Neuron (in vitro differentiated cells): ENCODE measurements at regions not wholly inside any gene's neighbourhood (a gene's known extent, or its start where the extent isn't known, plus 50 kb on each side); places are given as distances from the start of the nearest gene placed in this dataset.

Experiments used
- H2AFZ ChIP-seq: one replicate; pipeline ENCODE4 v1.6.1; 2013; ENCODE audit warnings: low read depth, mild to moderate bottlenecking, inconsistent platforms, low read length, moderate library complexity
- H3K27me3 ChIP-seq: one replicate; pipeline ENCODE4 v1.6.1; 2013; ENCODE audit warnings: low read length; ENCODE audit not compliant: insufficient read depth
- H3K36me3 ChIP-seq: one replicate; pipeline ENCODE4 v1.6.1; 2013; ENCODE audit warnings: low read length; ENCODE audit not compliant: insufficient read depth
- H3K4me1 ChIP-seq: one replicate; pipeline ENCODE4 v1.6.1; 2013; ENCODE audit warnings: low read length; ENCODE audit not compliant: insufficient read depth
- H3K4me3 ChIP-seq: 2 replicates; pipeline ENCODE4 v1.5.1; 2013; ENCODE audit warnings: mild to moderate bottlenecking, low read length, moderate library complexity
- H3K9me3 ChIP-seq: one replicate; pipeline ENCODE4 v1.6.1; 2013; ENCODE audit warnings: low read length

DNA sequence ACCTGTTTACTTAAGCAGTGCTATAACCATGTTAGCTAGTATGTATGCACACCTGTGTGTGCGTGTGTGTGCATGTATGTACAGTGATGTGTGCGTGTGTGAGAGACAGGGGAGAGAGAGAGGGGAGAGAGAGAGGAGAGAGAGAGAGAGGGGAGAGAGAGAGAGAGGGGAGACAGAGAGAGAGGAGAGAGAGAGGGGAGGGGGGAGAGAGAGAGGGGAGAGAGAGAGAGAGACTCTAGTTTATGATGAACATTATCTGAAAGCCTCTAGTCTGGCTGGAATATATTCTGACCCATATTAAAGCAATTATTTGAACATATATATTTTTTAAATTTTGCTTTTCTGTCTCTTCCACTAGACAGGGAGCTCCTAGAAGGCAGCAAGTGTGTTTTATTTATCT, 117.5 kb upstream of the CPEB4 start:
- H2AFZ ChIP-seq: no peak overlapping the region

DNA sequence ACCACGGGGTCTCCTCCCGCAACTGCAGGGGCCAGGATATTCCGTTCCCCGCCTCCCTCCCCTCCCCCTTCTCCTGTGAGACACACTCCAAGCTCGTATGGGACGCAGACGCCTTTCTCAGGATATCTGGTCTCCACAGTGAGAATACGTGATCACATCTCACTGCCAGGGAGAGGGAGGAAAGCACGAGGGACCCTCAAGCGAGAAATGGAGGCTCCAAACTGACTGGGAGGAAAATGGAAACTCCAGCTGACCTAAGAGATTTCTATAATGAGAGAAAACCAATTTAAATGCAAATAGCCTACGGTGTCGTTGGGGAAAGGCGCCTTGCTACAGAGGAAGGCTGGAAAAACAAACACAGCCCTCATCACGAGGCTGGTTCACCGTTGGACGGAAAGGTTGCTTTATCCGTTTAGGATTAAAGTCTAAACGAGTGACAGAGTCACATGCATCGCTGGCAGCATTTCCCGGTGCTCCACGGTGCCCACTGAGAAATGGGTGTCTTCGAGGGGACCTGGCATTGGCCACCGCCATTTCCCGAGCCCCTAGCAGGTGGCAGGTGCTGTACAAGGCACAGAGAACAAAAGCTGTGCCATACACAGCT, 116.9 kb upstream of the CPEB4 start:
- Histone ChIP-seq H3K36me3 (no peaks in the 10 kb centered on the region), H3K4me3 (no peak overlapping the region), H3K27me3 (no peaks in the 10 kb centered on the region), H3K4me1 (peaks cover 6% of the 10 kb centered on the region), H2AFZ (no peak overlapping the region), H3K9me3 (no peaks in the 10 kb centered on the region)

More for the DNA sequence above, 117.5 kb upstream of the CPEB4 start:
- Histone ChIP-seq H3K27me3 (no peaks in the 10 kb centered on the region), H3K36me3 (no peaks in the 10 kb centered on the region), H3K4me3 (no peak overlapping the region), H3K9me3 (no peaks in the 10 kb centered on the region), H3K4me1 (peaks cover 8% of the 10 kb centered on the region)

DNA sequence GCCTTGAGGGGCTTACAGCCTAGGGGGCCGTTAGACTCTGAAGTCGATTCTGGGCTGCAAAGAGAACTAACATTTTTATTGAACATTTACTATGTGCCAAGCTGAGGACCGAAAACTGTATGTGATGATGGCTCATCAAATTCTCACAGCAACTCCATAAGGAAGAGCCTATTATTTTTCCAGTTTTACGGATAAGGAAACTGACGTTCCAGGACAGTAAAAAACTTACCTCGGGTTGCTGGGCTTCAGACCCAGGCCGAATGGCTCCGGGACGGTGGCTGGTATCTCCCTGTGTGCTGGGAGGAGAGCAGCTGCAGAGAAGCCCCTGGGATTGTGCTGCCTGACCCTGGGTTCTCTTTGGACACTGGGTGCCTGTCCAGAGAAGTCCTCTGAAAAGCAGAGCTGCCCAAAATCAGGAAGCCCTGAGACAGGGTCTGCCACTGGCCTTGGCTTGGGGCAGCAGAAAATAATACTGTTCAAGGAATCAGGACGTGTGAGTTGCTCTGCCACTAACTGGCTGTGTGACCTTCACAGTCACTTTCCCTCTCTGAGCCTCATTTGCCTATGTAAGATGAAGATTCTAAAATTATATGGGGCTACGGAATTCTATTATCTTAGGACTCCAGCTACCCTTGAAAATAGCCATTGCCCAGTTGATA, 116.3 kb upstream of the CPEB4 start:
- H3K36me3 ChIP-seq: no peaks in the 10 kb centered on the region
- no peak overlapping the region for H3K4me3 ChIP-seq
- peaks cover 10% of the 10 kb centered on the region for H3K4me1 ChIP-seq
- no peaks in the 10 kb centered on the region for H3K9me3 ChIP-seq
- H2AFZ ChIP-seq: no peak overlapping the region
- H3K27me3 ChIP-seq: no peaks in the 10 kb centered on the region

DNA sequence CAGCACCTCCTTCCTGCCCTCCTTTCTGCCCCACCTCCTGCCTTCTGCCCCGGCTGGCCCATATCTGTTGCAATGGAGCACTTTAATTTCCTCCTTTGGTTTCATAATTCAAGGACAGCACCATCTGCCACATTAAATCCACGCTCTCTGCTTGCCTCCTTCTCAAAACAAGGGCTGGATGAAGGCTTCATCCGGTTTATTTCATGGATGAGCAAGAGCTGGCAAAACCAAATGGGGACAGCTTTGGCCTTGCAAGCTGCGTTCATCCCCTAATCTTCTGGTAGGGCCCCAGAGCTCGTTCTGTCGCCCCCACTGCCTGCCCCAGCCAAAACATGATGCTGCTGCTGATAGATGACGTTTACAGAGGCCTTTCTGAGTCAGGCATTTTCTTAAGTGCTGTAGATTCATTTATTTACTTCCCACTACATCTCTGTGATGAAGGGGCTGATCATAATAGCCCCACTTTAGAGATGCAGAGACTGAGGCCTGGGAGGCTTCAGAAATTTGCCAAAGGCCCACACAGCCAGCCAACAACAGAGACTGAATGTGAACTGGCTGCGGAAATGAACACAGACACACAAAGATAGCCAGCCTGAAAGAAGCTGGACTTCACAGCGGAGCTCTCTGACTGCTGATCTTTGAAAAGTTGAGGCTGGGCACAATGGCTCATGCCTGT, 115.6 kb upstream of the CPEB4 start:
- no peak overlapping the region for H3K4me3 ChIP-seq
- no peaks in the 10 kb centered on the region for H3K36me3 ChIP-seq
- H2AFZ ChIP-seq: no peak overlapping the region
- no peaks in the 10 kb centered on the region for H3K27me3 ChIP-seq
- H3K9me3 ChIP-seq: no peaks in the 10 kb centered on the region
- peaks cover 10% of the 10 kb centered on the region for H3K4me1 ChIP-seq

DNA sequence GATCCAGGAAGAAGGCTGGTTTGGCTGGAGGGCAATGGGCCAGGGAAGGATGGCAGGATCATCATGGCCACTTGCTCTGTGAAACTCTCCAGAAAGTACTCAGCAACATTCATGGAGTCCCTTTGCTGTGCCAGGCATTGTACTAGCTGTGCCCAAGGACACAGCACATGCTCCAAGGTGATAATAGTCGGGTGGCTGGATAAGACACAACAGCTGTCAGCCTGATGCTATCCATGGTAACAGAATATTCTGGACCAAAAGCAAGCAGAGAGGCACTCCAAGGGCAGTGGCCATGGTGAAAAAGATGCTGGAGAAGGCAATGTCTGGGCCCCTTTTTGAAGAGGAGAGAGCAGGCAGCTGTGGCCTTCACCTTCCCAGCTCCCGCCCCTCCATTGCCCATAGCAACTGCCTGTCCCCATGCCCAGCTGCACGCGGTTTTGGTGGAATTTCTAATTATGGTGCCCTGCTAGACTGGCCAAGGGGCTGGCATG, 113.8 kb upstream of the CPEB4 start:
- H3K27me3 ChIP-seq: no peaks in the 10 kb centered on the region
- H3K9me3 ChIP-seq: no peaks in the 10 kb centered on the region
- peaks cover 10% of the 10 kb centered on the region for H3K4me1 ChIP-seq
- H3K4me3 ChIP-seq: no peak overlapping the region
- no peaks in the 10 kb centered on the region for H3K36me3 ChIP-seq
- H2AFZ ChIP-seq: no peak overlapping the region

DNA sequence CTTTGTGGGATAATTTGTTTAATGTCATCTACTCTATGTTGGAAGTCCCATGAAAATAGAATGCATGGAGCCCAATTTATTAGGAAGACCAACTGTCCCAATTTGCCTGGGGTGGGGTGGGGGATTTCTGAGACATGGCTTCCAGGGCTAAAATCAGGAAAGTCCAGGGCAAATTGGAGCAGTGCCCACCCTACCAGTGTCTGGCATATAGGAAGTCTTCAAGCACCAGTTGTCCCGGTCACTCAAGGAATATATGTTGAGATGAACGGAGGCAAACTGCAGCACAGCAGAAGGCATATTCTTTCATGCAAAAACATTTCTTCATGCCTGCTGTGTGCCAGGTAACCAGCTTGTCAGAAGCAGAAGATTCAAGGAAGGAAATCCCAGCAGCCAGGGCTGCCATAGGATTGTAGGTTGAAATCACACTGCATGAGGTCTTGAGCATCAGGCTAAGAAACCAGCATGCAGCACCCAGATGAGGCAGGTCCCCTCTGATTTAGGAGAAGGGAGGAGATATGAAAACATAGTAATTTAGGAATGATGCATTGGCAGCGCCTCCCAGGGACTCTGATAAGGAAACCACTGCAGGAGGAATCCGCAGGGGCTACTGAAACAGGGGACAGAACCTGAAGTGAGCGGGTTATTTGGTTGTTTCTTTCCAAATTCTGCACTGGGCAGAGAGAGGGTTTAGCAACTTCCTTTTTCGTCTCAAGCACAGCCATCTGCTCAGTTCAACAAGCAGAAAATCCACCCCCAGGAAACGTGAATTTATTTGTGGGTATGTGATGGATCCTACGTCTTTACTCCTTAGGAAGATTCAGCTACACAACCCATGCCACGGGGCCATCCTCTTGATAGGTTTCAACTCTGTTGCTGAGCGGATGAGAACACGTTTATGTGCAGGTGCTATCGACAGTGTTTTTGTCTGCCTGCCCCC, 112.6 kb upstream of the CPEB4 start:
- Histone ChIP-seq H3K4me1 (peaks cover 10% of the 10 kb centered on the region), H3K36me3 (no peaks in the 10 kb centered on the region), H3K9me3 (no peaks in the 10 kb centered on the region), H3K4me3 (no peak overlapping the region), H2AFZ (no peak overlapping the region), H3K27me3 (no peaks in the 10 kb centered on the region)

DNA sequence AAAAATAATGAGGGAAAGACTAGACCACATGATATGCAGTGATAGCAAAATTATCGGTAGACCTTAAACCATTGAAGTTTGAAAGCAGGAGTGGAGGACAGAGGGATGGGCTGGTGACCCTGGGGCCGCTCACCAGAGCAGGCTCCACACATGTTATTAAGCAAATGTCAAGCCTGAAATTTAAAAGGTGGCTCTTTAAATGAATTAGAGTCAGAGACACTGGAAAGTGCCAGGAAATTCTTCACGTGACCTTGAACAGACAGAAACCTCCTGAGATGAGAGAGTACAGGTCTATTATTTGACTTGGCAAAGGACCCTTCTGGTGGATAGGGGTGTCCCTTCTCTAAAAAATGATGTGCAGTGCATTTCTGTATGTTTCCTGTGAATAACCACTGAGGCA, 111.0 kb upstream of the CPEB4 start:
- Histone ChIP-seq H3K27me3 (no peaks in the 10 kb centered on the region), H3K9me3 (no peaks in the 10 kb centered on the region), H3K36me3 (no peaks in the 10 kb centered on the region), H2AFZ (no peak overlapping the region), H3K4me1 (peaks cover 6% of the 10 kb centered on the region), H3K4me3 (no peak overlapping the region)

DNA sequence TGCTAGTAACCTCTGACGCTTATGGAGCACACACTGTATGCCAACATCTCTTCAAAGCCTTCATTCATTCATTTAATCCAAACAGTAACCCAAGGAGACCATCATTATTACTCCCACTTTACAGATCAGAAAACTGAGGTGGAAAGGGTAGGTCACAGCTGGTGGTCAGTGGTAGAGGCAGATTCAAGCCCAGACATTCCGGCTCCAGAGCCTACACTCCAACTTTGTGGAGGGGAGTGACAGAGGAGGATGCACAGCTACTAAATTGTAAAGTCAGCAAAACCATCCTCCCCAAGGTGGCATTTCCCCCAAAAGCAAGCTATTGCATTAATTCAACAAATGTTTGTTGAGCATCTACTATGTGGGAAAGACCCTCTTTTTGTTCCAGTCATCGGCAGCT, 110.5 kb upstream of the CPEB4 start:
- H3K27me3 ChIP-seq: no peaks in the 10 kb centered on the region

DNA sequence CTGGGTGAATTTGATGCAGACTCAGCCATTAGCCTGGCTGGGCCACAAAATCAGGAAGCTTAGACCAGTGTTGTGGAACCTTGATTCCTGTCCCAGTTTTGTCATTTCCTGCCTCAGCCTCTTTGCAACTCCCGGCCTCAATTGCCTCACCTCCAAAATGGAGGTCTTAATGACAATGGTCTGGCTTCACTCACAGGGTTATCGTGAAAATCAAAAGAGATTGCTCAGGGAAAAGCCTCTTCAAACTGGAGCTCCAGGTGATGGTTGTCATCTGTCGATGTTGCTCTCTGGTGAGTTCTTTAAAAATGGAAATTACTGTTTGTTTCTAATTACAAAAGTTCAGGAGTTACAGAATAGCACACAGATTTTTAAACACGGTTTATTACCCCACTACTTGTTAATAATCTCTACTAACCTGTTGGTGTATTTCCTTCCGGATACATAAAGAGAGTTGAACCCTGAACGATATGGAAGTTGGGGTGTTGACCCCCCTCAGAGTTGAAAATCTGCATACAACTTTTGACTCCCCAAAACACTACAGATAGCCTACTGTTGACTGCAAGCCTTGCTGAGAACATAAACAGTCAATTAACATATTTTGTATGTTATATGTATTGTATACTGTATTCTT, 109.9 kb upstream of the CPEB4 start:
- H3K4me1 ChIP-seq: peaks cover 8% of the 10 kb centered on the region
- H3K27me3 ChIP-seq: no peaks in the 10 kb centered on the region
- H3K4me3 ChIP-seq: no peak overlapping the region

More for the DNA sequence above, 110.5 kb upstream of the CPEB4 start:
- Histone ChIP-seq H3K9me3 (no peaks in the 10 kb centered on the region), H3K4me3 (no peak overlapping the region), H3K36me3 (no peaks in the 10 kb centered on the region), H3K4me1 (peaks cover 8% of the 10 kb centered on the region), H2AFZ (no peak overlapping the region)

DNA sequence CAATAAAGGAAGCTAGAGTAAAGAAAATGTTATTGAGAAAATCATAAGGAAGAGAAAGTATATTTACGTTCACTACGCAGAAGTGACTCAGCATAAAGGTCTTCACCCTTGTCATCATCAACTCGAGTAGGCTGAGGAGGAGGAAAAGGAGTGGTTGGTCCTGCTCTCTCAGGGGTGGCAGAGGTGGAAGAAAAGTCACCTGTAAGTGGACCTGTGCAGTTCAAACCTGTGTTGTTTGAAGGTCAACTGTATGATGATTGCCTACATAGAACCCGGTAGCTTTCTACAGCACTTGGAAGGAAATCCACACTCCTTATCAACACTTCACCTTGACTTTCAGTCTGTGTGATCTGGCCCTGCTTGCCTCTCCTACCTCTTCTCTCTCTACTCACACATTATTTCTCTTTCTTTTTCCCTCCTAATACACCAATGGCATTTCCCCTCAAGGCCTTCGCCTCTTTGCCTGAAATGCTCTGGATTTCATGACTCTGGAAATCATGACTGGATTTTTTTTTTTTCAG, 109.3 kb upstream of the CPEB4 start:
- Histone ChIP-seq H3K9me3 (no peaks in the 10 kb centered on the region), H3K4me1 (peaks cover 8% of the 10 kb centered on the region), H3K4me3 (no peak overlapping the region), H2AFZ (no peak overlapping the region), H3K27me3 (no peaks in the 10 kb centered on the region), H3K36me3 (no peaks in the 10 kb centered on the region)

More for the DNA sequence above, 109.9 kb upstream of the CPEB4 start:
- H2AFZ ChIP-seq: no peak overlapping the region
- H3K36me3 ChIP-seq: no peaks in the 10 kb centered on the region
- no peaks in the 10 kb centered on the region for H3K9me3 ChIP-seq

DNA sequence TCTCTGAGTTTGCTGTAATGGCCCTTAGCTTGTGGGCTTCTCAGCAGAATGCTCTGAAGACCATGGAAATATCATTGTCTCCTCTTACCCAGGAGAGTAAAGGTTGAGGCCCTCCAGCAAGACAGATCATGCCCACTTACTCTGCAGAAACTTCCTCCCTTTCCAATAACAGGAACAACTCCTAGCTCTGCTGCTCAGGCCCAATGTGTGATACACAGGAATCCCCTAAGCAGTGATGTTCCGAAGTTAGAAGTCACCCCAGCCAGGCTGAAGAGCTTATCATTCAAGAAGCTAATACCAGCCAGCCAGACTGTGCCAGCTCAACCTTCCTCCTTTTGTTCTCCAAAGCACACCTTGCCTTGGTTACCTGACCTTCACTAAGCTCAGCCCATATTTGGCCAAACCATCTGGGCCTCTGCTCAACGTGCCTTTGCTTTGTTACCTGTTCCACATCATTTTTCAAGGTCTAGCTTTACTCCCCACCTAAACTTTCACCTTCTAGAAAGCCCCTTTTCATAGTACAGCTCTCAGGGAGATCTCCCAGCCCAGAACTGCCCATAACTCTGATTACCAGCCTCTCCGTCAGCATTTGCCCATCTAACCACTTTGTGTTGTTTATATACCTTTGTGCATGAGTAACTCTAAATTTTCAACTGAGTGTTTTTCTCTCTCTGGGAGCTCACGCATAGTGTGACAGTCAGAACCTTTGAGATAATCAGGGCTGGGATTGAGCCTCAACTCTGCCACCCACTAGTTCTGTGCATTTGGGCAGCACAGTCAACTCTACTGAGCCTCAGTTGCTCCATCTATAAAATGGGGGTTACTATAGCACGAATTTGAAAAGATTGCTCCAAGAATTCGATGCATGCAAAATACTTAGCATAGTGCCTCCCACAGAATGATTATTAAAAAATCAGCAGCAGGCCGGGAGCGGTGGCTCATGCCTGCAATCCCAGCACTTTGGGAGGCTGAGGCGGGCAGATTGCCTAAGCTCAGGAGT, 107.6 kb upstream of the CPEB4 start:
- Histone ChIP-seq H3K4me3 (no peak overlapping the region), H3K27me3 (no peaks in the 10 kb centered on the region)

More for the DNA sequence above, 107.6 kb upstream of the CPEB4 start:
- peaks cover 8% of the 10 kb centered on the region for H3K4me1 ChIP-seq
- no peaks in the 10 kb centered on the region for H3K36me3 ChIP-seq
- H2AFZ ChIP-seq: no peak overlapping the region
- no peaks in the 10 kb centered on the region for H3K9me3 ChIP-seq
